Lower lobe of right lung (tissue), 2 donors: ENCODE measurements at regions not wholly inside any gene's neighbourhood (a gene's known extent, or its start where the extent isn't known, plus 50 kb on each side); places are given as distances from the start of the nearest gene placed in this dataset.

ENCODE experiments used
- ATAC-seq, 2 donors: fragments of 200-7000 bp; cut with Tn5 transposase; one replicate each; pipeline ENCODE4 v1.9.1; 2020 to 2022; ENCODE audit warnings: mild to moderate bottlenecking in 2 of 2, moderate library complexity in 2 of 2
- DNase-seq: peaks from one replicate; pipeline ENCODE4 v3.0.0-alpha.2; 2020
- H3K27ac ChIP-seq: fragments of 200-600 bp; one replicate; pipeline ENCODE4 v1.8.0; 2022
- H3K27me3 ChIP-seq: fragments of 200-600 bp; one replicate; pipeline ENCODE4 v1.8.0; 2022; ENCODE audit warnings: low read depth
- H3K36me3 ChIP-seq: fragments of 200-600 bp; one replicate; pipeline ENCODE4 v1.8.0; 2022; ENCODE audit warnings: mild to moderate bottlenecking
- H3K4me1 ChIP-seq: fragments of 200-600 bp; one replicate; pipeline ENCODE4 v1.8.0; 2022
- H3K4me3 ChIP-seq: fragments of 200-600 bp; one replicate; pipeline ENCODE4 v1.8.0; 2022; ENCODE audit warnings: mild to moderate bottlenecking
- H3K9me3 ChIP-seq: fragments of 200-600 bp; one replicate; pipeline ENCODE4 v1.8.0; 2022
- intact Hi-C: fragments of 100-400 bp; cut with DNase I; formaldehyde crosslinking; loops from one replicate; pipeline ENCODE4 v1.11.0; 2022
- TF ChIP-seq, protein P1 (sequence below): fragments of 200-600 bp; IDR thresholded peaks from one replicate; pipeline ENCODE4 v1.8.0; 2022; ENCODE audit warnings: antibody characterized with exemption, mild to moderate bottlenecking
- donor health status: DM: no; HTN: yes; CAD: no; lungs with severe emphysema.

DNA sequence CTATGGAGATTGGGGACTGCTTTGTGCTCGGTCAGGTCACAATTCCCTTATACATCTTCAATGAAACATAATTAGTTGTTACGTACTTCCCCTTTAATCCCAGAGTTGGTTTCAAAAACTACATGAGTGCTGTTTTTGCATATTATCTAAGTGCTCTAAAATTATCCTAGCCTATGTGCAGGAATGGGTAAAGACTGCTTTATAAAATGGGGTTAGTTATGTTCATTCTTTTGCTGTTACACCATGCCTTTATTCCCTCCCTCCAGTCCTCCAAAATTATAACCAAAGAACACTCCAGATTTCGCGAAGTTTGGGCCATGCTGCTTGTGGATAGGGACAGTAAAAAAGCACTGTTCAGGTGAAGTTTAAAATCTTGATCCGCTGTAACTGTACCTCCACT, 173.9 kb upstream of the SNX7 start:
- no peaks in the 10 kb centered on the region for H3K27me3 ChIP-seq
- H3K27ac ChIP-seq = no peak overlapping the region
- H3K4me1 ChIP-seq = no peaks in the 10 kb centered on the region
- TF ChIP-seq, protein P1, sequence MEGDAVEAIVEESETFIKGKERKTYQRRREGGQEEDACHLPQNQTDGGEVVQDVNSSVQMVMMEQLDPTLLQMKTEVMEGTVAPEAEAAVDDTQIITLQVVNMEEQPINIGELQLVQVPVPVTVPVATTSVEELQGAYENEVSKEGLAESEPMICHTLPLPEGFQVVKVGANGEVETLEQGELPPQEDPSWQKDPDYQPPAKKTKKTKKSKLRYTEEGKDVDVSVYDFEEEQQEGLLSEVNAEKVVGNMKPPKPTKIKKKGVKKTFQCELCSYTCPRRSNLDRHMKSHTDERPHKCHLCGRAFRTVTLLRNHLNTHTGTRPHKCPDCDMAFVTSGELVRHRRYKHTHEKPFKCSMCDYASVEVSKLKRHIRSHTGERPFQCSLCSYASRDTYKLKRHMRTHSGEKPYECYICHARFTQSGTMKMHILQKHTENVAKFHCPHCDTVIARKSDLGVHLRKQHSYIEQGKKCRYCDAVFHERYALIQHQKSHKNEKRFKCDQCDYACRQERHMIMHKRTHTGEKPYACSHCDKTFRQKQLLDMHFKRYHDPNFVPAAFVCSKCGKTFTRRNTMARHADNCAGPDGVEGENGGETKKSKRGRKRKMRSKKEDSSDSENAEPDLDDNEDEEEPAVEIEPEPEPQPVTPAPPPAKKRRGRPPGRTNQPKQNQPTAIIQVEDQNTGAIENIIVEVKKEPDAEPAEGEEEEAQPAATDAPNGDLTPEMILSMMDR = no peak
- H3K9me3 ChIP-seq = no peaks in the 10 kb centered on the region
- no peak for DNase-seq
- no peaks in the 10 kb centered on the region for H3K36me3 ChIP-seq
- ATAC-seq = no peak
- H3K4me3 ChIP-seq = no peak overlapping the region
- intact Hi-C loops = no loop called here

DNA sequence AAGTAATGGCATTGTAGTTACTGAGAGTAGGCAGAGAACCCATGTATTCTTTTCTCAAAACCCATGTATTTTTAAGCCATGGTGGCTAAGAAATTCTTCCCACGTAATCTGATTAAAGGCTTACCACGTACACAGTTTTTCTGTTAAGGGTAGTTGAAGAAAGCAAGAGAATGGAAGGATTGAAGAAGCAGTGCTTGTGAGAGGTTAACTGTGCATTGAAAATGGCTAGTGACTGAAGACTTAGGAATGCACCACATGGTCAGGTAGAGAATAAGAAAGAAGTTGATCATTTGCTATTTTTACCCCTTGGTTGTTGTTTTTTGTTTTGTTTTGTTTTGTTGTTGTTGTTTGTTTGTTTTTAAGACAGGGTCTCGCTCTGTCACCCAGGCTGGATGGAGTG, 178.9 kb upstream of the SNX7 start:
- Histone ChIP-seq H3K9me3 (no peaks in the 10 kb centered on the region), H3K4me3 (no peak overlapping the region), H3K27me3 (no peaks in the 10 kb centered on the region), H3K4me1 (no peaks in the 10 kb centered on the region), H3K36me3 (no peaks in the 10 kb centered on the region), H3K27ac (no peak overlapping the region)
- no peak for DNase-seq
- ATAC-seq = no peak
- TF ChIP-seq, protein P1 = no peak
- intact Hi-C loops = no loop called here

DNA sequence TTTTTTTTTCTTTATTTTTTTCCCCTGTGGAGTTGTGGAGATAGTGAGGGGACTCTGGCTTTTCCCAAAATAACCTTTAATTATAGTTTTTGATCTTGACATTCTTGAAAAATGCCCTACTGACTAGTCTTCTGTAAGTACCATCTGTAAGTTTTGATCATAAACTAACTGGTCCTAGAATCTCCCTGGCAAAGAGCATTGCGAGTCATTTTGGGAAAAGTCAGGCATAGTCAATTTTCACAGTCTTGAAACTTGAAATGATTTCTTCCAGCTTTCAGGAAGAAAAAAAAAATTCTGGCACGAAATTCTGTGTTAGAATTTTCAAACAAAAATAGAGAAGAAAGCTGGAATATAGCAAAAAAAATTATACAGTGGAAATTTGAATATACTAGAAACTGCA, 181.2 kb upstream of the SNX7 start:
- DNase-seq = no peak
- Histone ChIP-seq H3K9me3 (no peaks in the 10 kb centered on the region), H3K4me3 (no peak overlapping the region), H3K27ac (no peak overlapping the region), H3K4me1 (no peaks in the 10 kb centered on the region), H3K36me3 (no peaks in the 10 kb centered on the region), H3K27me3 (no peaks in the 10 kb centered on the region)
- intact Hi-C loops = no loop called here
- no peak for ATAC-seq
- TF ChIP-seq, protein P1 = no peak

DNA sequence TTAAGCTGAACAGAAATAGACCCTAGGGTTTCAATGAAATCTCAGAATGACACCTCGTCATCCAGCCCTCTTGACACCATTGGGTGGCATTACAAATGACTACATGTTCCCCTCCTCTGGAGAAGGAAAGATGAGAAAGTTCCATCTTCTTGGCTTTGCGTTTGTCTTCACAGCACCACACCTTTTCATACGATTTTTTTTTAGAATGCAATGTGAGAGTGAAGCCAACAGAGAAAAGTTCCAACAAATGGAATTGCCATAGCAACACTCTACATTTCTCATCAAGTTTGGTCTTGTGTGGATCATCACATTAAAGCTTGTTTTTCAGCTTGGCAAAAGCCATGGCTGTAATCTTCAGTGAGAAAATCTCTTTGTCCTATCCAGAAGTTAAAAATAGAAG, 183.4 kb upstream of the SNX7 start:
- H3K4me3 ChIP-seq = no peak overlapping the region

DNA sequence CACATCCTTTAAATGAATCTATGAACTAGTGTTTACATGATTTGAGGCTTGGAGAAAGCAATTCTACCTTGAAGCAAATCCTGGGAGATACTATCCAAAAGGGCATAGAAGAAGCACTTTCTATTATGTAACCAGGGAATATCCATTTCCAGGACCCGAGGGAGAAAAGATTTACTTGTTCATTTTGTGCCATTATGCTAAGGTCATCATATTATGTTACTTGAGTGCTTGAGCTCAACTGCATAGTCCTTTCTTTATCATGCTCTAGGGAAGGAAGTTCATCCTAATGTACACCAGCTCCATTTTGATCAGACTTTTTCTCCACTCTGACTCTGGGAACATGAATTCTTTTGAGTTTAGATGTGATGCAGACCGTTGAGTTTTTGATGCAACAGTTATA, 188.6 kb upstream of the SNX7 start:
- no peaks in the 10 kb centered on the region for H3K9me3 ChIP-seq
- no peaks in the 10 kb centered on the region for H3K36me3 ChIP-seq
- H3K27me3 ChIP-seq = no peaks in the 10 kb centered on the region
- H3K4me1 ChIP-seq = no peaks in the 10 kb centered on the region
- no peak overlapping the region for H3K27ac ChIP-seq
- TF ChIP-seq, protein P1 = no peak
- DNase-seq (no peak), ATAC-seq (no peak)
- intact Hi-C loops = no loop called here
- H3K4me3 ChIP-seq = no peak overlapping the region

More for the DNA sequence above, 183.4 kb upstream of the SNX7 start:
- ATAC-seq (no peak), DNase-seq (no peak)
- H3K36me3 ChIP-seq = no peaks in the 10 kb centered on the region
- intact Hi-C loops = no loop called here
- no peaks in the 10 kb centered on the region for H3K4me1 ChIP-seq
- TF ChIP-seq, protein P1 = no peak
- no peaks in the 10 kb centered on the region for H3K9me3 ChIP-seq
- no peak overlapping the region for H3K27ac ChIP-seq
- no peaks in the 10 kb centered on the region for H3K27me3 ChIP-seq

DNA sequence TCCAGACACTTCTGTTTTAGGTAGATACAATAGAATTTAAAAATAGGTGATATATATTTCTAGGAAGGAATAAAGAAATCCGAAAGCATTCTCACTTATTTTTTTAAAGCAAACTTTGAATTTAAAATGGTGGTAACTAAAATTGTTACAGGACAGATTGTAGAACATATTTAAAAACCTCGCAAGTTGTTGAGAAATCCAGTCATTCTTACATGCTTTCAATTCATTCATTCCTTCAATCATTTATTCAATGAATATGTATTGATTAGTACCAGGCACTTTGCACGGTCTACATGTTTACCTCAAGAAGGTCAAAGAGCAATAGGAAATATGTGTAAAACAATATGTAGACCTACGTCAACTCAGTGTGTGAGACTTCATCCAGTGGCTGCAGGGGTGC, 189.9 kb upstream of the SNX7 start:
- Histone ChIP-seq H3K4me1 (no peaks in the 10 kb centered on the region), H3K27me3 (no peaks in the 10 kb centered on the region), H3K36me3 (no peaks in the 10 kb centered on the region), H3K4me3 (no peak overlapping the region), H3K27ac (no peak overlapping the region), H3K9me3 (no peaks in the 10 kb centered on the region)
- TF ChIP-seq, protein P1 = no peak
- no peak for DNase-seq
- intact Hi-C loops = no loop called here
- ATAC-seq = no peak
